GM13977 (cell line): ENCODE measurements at regions not wholly inside any gene's neighbourhood (a gene's known extent, or its start where the extent isn't known, plus 50 kb on each side); places are given as distances from the start of the nearest gene placed in this dataset.
"Not testable (repeated sequence)": the region's sequence is repeated elsewhere in the genome, so short reads cannot be mapped to it uniquely, and the experiment has no call there.

ENCODE experiments used
- DNase-seq: peaks from one replicate; pipeline ENCODE4 v3.0.0; 2012; ENCODE audit warnings: low spot score
- CTCF ChIP-seq: IDR thresholded peaks from 2 replicates; pipeline ENCODE4 v1.5.1; 2012; ENCODE audit warnings: mild to moderate bottlenecking, control low read depth; ENCODE audit not compliant: insufficient read depth; ENCODE audit errors: extremely low read depth, missing control alignments
- in situ Hi-C: fragments of 300-500 bp; cut with MboI; formaldehyde crosslinking; loops from one replicate; pipeline ENCODE4 v1.12.0; 2022; ENCODE audit warnings: low sequenced_read_pairs, low pct_unique_long_range_greater_than_20kb, mixed read lengths, inconsistent platforms; ENCODE audit not compliant: unreplicated experiment

- DNase-seq, result no peak
- in situ Hi-C loops, result no loop called here
- no peak for TF ChIP-seq CTCF
Measured at GRCh38 chr10:30207485-30208052, 141.5 kb downstream of the MTPAP start.

- TF ChIP-seq CTCF, result no peak
- in situ Hi-C loops, result no loop called here
Measured at GRCh38 chr10:30200017-30200415, 140.6 kb upstream of the JCAD start.

GRCh38 chr10:30199376-30200016 is 140.1 kb upstream of the JCAD start:
- DNase-seq, result no peak
- in situ Hi-C loops, result no loop called here
- TF ChIP-seq CTCF, result no peak

More at GRCh38 chr10:30200017-30200415, 140.6 kb upstream of the JCAD start:
- DNase-seq, result no peak

GRCh38 chr10:30197186-30197585 is 137.8 kb upstream of the JCAD start:
- in situ Hi-C loops, result no loop called here
- no peak for TF ChIP-seq CTCF
- no peak for DNase-seq

- DNase-seq, in situ Hi-C loops: not testable (repeated sequence)
Measured at GRCh38 chr10:30196559-30196958, 137.2 kb upstream of the JCAD start.

- no peak for TF ChIP-seq CTCF
- no peak for DNase-seq
- in situ Hi-C loops, result no loop called here
Measured at GRCh38 chr10:30192846-30193608, 133.6 kb upstream of the JCAD start.
